Liver (tissue), 8 donors: ENCODE measurements at regions not wholly inside any gene's neighbourhood (a gene's known extent, or its start where the extent isn't known, plus 50 kb on each side); places are given as distances from the start of the nearest gene placed in this dataset.

Experiments used
- DNase-seq: peaks from one replicate; pipeline ENCODE4 v3.0.0-alpha.2; 2017; ENCODE audit warnings: low spot score
- H3K27ac ChIP-seq, 2 donors: one replicate each; pipeline ENCODE4 v1.7.0; 2013; ENCODE audit warnings: inconsistent platforms in 2 of 2, low read length in 2 of 2, control low read depth in 1 of 2, low read depth in 1 of 2, mild to moderate bottlenecking in 1 of 2
- H3K27me3 ChIP-seq, 4 donors: one replicate each; pipeline versions ENCODE4 v1.6.1 to v1.7.0; 2013; ENCODE audit warnings: low read length in 3 of 4, inconsistent platforms in 1 of 4, mild to moderate bottlenecking in 1 of 4, moderate library complexity in 1 of 4; ENCODE audit not compliant: control insufficient read depth in 4 of 4, insufficient read depth in 4 of 4
- H3K36me3 ChIP-seq, 4 donors: one replicate each; pipeline versions ENCODE4 v1.6.1 to v1.7.0; 2013; ENCODE audit warnings: low read length in 3 of 4, mild to moderate bottlenecking in 3 of 4, low read depth in 1 of 4, moderate library complexity in 1 of 4; ENCODE audit not compliant: control insufficient read depth in 4 of 4, insufficient read depth in 3 of 4
- H3K4me1 ChIP-seq, 4 donors: one replicate each; pipeline versions ENCODE4 v1.6.1 to v1.7.0; 2013; ENCODE audit warnings: low read length in 3 of 4, mild to moderate bottlenecking in 3 of 4, moderate library complexity in 1 of 4; ENCODE audit not compliant: control insufficient read depth in 4 of 4, insufficient read depth in 4 of 4
- H3K4me3 ChIP-seq, 3 donors: one replicate each; pipeline versions ENCODE4 v1.6.1 to v1.7.0; 2013; ENCODE audit warnings: low read length in 3 of 3, control low read depth in 1 of 3, low read depth in 1 of 3, mild to moderate bottlenecking in 1 of 3
- H3K9ac ChIP-seq, 2 donors: one replicate each; pipeline ENCODE4 v1.7.0; 2013; ENCODE audit warnings: low read length in 2 of 2, mild to moderate bottlenecking in 2 of 2, moderate library complexity in 2 of 2, control low read depth in 1 of 2, low read depth in 1 of 2
- H3K9me3 ChIP-seq, 4 donors: one replicate each; pipeline versions ENCODE4 v1.6.1 to v1.7.0; 2013; ENCODE audit warnings: low read length in 3 of 4; ENCODE audit not compliant: control insufficient read depth in 4 of 4
- ATF3 ChIP-seq: IDR thresholded peaks from 2 replicates; pipeline ENCODE4 v1.6.1; 2016; ENCODE audit warnings: antibody characterized with exemption
- CTCF ChIP-seq: fragments of 150-350 bp; IDR thresholded peaks from 2 replicates; pipeline ENCODE4 v1.5.1; 2017; ENCODE audit warnings: improper control_type of control experiment, low read depth, low read length; ENCODE audit not compliant: missing input control
- EGR1 ChIP-seq, 2 donors: IDR thresholded peaks; 2 replicates each; pipeline ENCODE4 v1.6.1; 2016 to 2018; ENCODE audit warnings: antibody characterized with exemption in 2 of 2, low read depth in 2 of 2
- FOXA1 ChIP-seq: IDR thresholded peaks from 2 replicates; pipeline ENCODE4 v1.6.1; 2016; ENCODE audit warnings: antibody characterized with exemption
- FOXA2 ChIP-seq: IDR thresholded peaks from 2 replicates; pipeline ENCODE4 v1.6.1; 2016; ENCODE audit warnings: antibody characterized with exemption
- GABPA ChIP-seq, 2 donors: IDR thresholded peaks in 1 of 2; conservative IDR thresholded peaks in 1 of 2; 2 replicates each; pipeline ENCODE4 v1.6.1; 2016; ENCODE audit warnings: antibody characterized with exemption in 2 of 2, mild to moderate bottlenecking in 1 of 2, moderate library complexity in 1 of 2
- HNF4A ChIP-seq, 2 donors: conservative IDR thresholded peaks; 2 replicates each; pipeline ENCODE4 v1.6.1; 2016; ENCODE audit warnings: antibody characterized with exemption in 2 of 2, mild to moderate bottlenecking in 2 of 2
- HNF4G ChIP-seq: IDR thresholded peaks from 2 replicates; pipeline ENCODE4 v1.6.1; 2016; ENCODE audit warnings: antibody characterized with exemption
- JUND ChIP-seq, 2 donors: IDR thresholded peaks; 2 replicates each; pipeline ENCODE4 v1.6.1; 2016; ENCODE audit warnings: antibody characterized with exemption in 2 of 2
- MAX ChIP-seq: IDR thresholded peaks from 2 replicates; pipeline ENCODE4 v1.6.1; 2016; ENCODE audit warnings: antibody characterized with exemption
- NR2F2 ChIP-seq: IDR thresholded peaks from 2 replicates; pipeline ENCODE4 v1.6.1; 2016; ENCODE audit warnings: antibody characterized with exemption
- RAD21 ChIP-seq, 2 donors: IDR thresholded peaks; 2 replicates each; pipeline ENCODE4 v1.6.1; 2016; ENCODE audit warnings: antibody characterized with exemption in 2 of 2, mild to moderate bottlenecking in 2 of 2
- REST ChIP-seq: IDR thresholded peaks from 2 replicates; pipeline ENCODE4 v1.6.1; 2016; ENCODE audit warnings: antibody characterized with exemption, mild to moderate bottlenecking
- RXRA ChIP-seq, 2 donors: IDR thresholded peaks; 2 replicates each; pipeline ENCODE4 v1.6.1; 2017 to 2018; ENCODE audit warnings: antibody characterized with exemption in 2 of 2, mild to moderate bottlenecking in 1 of 2
- SP1 ChIP-seq: IDR thresholded peaks from 2 replicates; pipeline ENCODE4 v1.6.1; 2018; ENCODE audit warnings: antibody characterized with exemption, mild to moderate bottlenecking
- TAF1 ChIP-seq: conservative IDR thresholded peaks from 2 replicates; pipeline ENCODE4 v1.6.1; 2016; ENCODE audit warnings: antibody characterized with exemption, mild to moderate bottlenecking
- YY1 ChIP-seq: IDR thresholded peaks from 2 replicates; pipeline ENCODE4 v1.6.1; 2016; ENCODE audit warnings: antibody characterized with exemption, mild to moderate bottlenecking
- ZBTB33 ChIP-seq: IDR thresholded peaks from 2 replicates; pipeline ENCODE4 v1.6.1; 2016; ENCODE audit warnings: antibody characterized with exemption
- WGBS: extraction: QIAGEN DNeasy Blood & Tissue Kit; methylation state at CpG from one replicate; pipeline ENCODE4 v1.1.7; 2013; 5-methylcytosine and 5-hydroxymethylcytosine counted together
- donor health status: healthy.
- donor health status: healthy.
- donor health status: healthy.
- donor health status: healthy.
- donor health status: healthy.

- no peak overlapping the region for H3K9ac ChIP-seq
- H3K27ac ChIP-seq: no peak overlapping the region
- H3K4me3 ChIP-seq: no peak overlapping the region
- H3K36me3 ChIP-seq: no peaks in the 10 kb centered on the region
- no peaks in the 10 kb centered on the region for H3K4me1 ChIP-seq
- H3K27me3 ChIP-seq: no peaks in the 10 kb centered on the region
- peaks cover 0 to 4% (median 2%) of the 10 kb centered on the region in 4 donors for H3K9me3 ChIP-seq
- DNase-seq: no peak
- WGBS: 18% methylated on average over 3 of the region's 3 CpGs
- TF ChIP-seq NR2F2: peak; percentile 82
- no peak for TF ChIP-seq SP1
- no peak for TF ChIP-seq FOXA2
These were observed 127.2 kb downstream of the ARL5B start for GRCh38 chr10:18786478-18786877.

GRCh38 chr10:18793951-18794350 is 134.7 kb downstream of the ARL5B start:
- TF ChIP-seq GABPA (IDR thresholded peaks at IDR 0.05 in 1 of 2, conservative IDR thresholded peaks at IDR 0.05 in 1 of 2) (no peak), JUND (IDR thresholded peaks at IDR 0.05) (no peak), RAD21 (IDR thresholded peaks at IDR 0.05) (peak; percentile 44 to 47)
- H3K27ac ChIP-seq: no peak overlapping the region
- no peak overlapping the region for H3K4me3 ChIP-seq
- no peaks in the 10 kb centered on the region for H3K36me3 ChIP-seq
- peaks cover 0 to 4% (median under 1%) of the 10 kb centered on the region in 4 donors for H3K27me3 ChIP-seq
- H3K9ac ChIP-seq: no peak overlapping the region
- H3K9me3 ChIP-seq: peaks cover 0 to 5% (median 2%) of the 10 kb centered on the region in 4 donors
- DNase-seq: no peak
- H3K4me1 ChIP-seq: no peaks in the 10 kb centered on the region
- 50% methylated on average over 3 of the region's 3 CpGs for WGBS

GRCh38 chr10:18795549-18795948 is 136.3 kb downstream of the ARL5B start:
- H3K36me3 ChIP-seq: no peaks in the 10 kb centered on the region
- DNase-seq: no peak
- peaks cover 0 to 5% (median 1%) of the 10 kb centered on the region in 4 donors for H3K9me3 ChIP-seq
- TF ChIP-seq EGR1 (IDR thresholded peaks at IDR 0.05; ENCODE audit: low read depth in 2 of 2): no peak
- no peak for TF ChIP-seq RXRA (IDR thresholded peaks at IDR 0.05)
- TF ChIP-seq FOXA2: no peak
- TF ChIP-seq RAD21 (IDR thresholded peaks at IDR 0.05): no peak
- no peak for TF ChIP-seq REST
- no peak for TF ChIP-seq CTCF
- TF ChIP-seq SP1: no peak
- no peak for TF ChIP-seq ZBTB33
- no peak for TF ChIP-seq NR2F2
- no peak for TF ChIP-seq TAF1
- TF ChIP-seq YY1: no peak
- no peak for TF ChIP-seq MAX
- TF ChIP-seq HNF4A (conservative IDR thresholded peaks at IDR 0.05): no peak
- no peak for TF ChIP-seq HNF4G
- TF ChIP-seq FOXA1: no peak
- no peak for TF ChIP-seq GABPA (IDR thresholded peaks at IDR 0.05 in 1 of 2, conservative IDR thresholded peaks at IDR 0.05 in 1 of 2)
- TF ChIP-seq JUND (IDR thresholded peaks at IDR 0.05): no peak
- TF ChIP-seq ATF3: no peak
- H3K4me3 ChIP-seq: no peak overlapping the region
- H3K4me1 ChIP-seq: no peaks in the 10 kb centered on the region
- no peak overlapping the region for H3K27ac ChIP-seq
- H3K27me3 ChIP-seq: peaks cover 0 to 4% (median under 1%) of the 10 kb centered on the region in 4 donors
- WGBS: 84% methylated on average over 3 of the region's 3 CpGs
- no peak overlapping the region for H3K9ac ChIP-seq
